PC-9 (cell line): ENCODE measurements at regions not wholly inside any gene's neighbourhood (a gene's known extent, or its start where the extent isn't known, plus 50 kb on each side); places are given as distances from the start of the nearest gene placed in this dataset.

Experiments used
- EZH2 ChIP-seq: fragments of 200-600 bp; sonication (generic); IDR thresholded peaks from 2 replicates; pipeline ENCODE4 v1.8.0; 2017; ENCODE audit warnings: antibody characterized with exemption, low read depth
- TF ChIP-seq, protein P1 (sequence below): fragments of 200-600 bp; sonication (generic); conservative IDR thresholded peaks from 2 replicates; pipeline ENCODE4 v1.6.1; 2017; ENCODE audit warnings: mixed run types, antibody characterized with exemption, mild to moderate bottlenecking, moderate library complexity

DNA sequence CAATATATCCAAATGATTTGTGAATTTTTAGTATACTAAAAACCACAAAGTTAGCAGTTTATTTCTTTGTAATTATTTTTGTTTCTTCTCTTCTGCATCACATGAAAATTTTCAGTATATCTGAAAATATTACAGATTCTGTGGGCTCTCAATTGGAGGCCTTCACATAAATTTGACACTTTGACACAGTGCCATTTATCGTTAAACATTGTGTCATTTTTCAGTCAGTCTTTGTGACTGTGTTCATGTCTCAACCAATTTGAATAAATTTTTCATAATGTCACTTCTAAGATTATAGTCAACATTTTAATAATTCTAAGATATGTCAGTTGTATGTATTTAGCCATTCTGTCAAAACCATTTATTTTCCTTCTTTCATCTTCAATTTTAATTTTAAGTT is 1303.0 kb downstream of the LRFN5 start:
- TF ChIP-seq, protein P1, sequence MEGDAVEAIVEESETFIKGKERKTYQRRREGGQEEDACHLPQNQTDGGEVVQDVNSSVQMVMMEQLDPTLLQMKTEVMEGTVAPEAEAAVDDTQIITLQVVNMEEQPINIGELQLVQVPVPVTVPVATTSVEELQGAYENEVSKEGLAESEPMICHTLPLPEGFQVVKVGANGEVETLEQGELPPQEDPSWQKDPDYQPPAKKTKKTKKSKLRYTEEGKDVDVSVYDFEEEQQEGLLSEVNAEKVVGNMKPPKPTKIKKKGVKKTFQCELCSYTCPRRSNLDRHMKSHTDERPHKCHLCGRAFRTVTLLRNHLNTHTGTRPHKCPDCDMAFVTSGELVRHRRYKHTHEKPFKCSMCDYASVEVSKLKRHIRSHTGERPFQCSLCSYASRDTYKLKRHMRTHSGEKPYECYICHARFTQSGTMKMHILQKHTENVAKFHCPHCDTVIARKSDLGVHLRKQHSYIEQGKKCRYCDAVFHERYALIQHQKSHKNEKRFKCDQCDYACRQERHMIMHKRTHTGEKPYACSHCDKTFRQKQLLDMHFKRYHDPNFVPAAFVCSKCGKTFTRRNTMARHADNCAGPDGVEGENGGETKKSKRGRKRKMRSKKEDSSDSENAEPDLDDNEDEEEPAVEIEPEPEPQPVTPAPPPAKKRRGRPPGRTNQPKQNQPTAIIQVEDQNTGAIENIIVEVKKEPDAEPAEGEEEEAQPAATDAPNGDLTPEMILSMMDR: no peak
- TF ChIP-seq EZH2: no peak
